ENCODE measurements at regions not wholly inside any gene's neighbourhood (a gene's known extent, or its start where the extent isn't known, plus 50 kb on each side); places are given as distances from the start of the nearest gene placed in this dataset.
"Not testable (repeated sequence)": the region's sequence is repeated elsewhere in the genome, so short reads cannot be mapped to it uniquely, and the experiment has no call there.

GRCh38 chr6:4366635-4367395 lies 231.4 kb upstream of the ECI2 start:
- no peak for DNase-seq

GRCh38 chr6:4365686-4366085 lies 230.3 kb upstream of the ECI2 start:
- no peak for DNase-seq

- DNase-seq = no peak
Observed at GRCh38 chr6:4364711-4365110, 229.3 kb upstream of the ECI2 start.

GRCh38 chr6:4364172-4364571 lies 228.8 kb upstream of the ECI2 start:
- no peak for DNase-seq

- no peak for DNase-seq
Observed at GRCh38 chr6:4363656-4364055, 228.3 kb upstream of the ECI2 start.

GRCh38 chr6:4362326-4362725 lies 227.0 kb upstream of the ECI2 start:
- DNase-seq = no peak

- no peak for DNase-seq
Observed at GRCh38 chr6:4360920-4361319, 225.5 kb upstream of the ECI2 start.

- DNase-seq = no peak
Observed at GRCh38 chr6:4359108-4359730, 223.8 kb upstream of the ECI2 start.

- no peak for DNase-seq
Observed at GRCh38 chr6:4358414-4359107, 223.2 kb upstream of the ECI2 start.

GRCh38 chr6:4357660-4358152 lies 222.3 kb upstream of the ECI2 start:
- DNase-seq = not testable (repeated sequence)

GRCh38 chr6:4356899-4357659 lies 221.7 kb upstream of the ECI2 start:
- DNase-seq = no peak

GRCh38 chr6:4355241-4355640 lies 219.9 kb upstream of the ECI2 start:
- DNase-seq = no peak

- DNase-seq = no peak
Observed at GRCh38 chr6:4354181-4354580, 218.8 kb upstream of the ECI2 start.

- no peak for DNase-seq
Observed at GRCh38 chr6:4352731-4353130, 217.4 kb upstream of the ECI2 start.

- DNase-seq = no peak
Observed at GRCh38 chr6:4352322-4352669, 216.9 kb upstream of the ECI2 start.

GRCh38 chr6:4351520-4352321 lies 216.3 kb upstream of the ECI2 start:
- no peak for DNase-seq

- no peak for DNase-seq
Observed at GRCh38 chr6:4350567-4351519, 215.5 kb upstream of the ECI2 start.

GRCh38 chr6:4349931-4350330 lies 214.6 kb upstream of the ECI2 start:
- DNase-seq = no peak

- no peak for DNase-seq
Observed at GRCh38 chr6:4349323-4349722, 213.9 kb upstream of the ECI2 start.

- no peak for DNase-seq
Observed at GRCh38 chr6:4348462-4349112, 213.2 kb upstream of the ECI2 start.

- no peak for DNase-seq
Observed at GRCh38 chr6:4347877-4348276, 212.5 kb upstream of the ECI2 start.

Measured in activated naive CD4-positive, alpha-beta T cell treated with anti-CD3 and anti-CD28 coated beads, Interleukin-2, amount 50 U/mL, for 16 hours (primary cell).